HTR-8/SVneo (cell line): ENCODE measurements at regions not wholly inside any gene's neighbourhood (a gene's known extent, or its start where the extent isn't known, plus 50 kb on each side); places are given as distances from the start of the nearest gene placed in this dataset.
A peak's percentile ranks its signal among the peaks of the same experiment; 100 is the strongest.
"Not testable (repeated sequence)": the region's sequence is repeated elsewhere in the genome, so short reads cannot be mapped to it uniquely, and the experiment has no call there.

Experiments used
- DNase-seq: peaks from one replicate; pipeline ENCODE4 v3.0.0; 2011; ENCODE audit warnings: low spot score, mixed read lengths; ENCODE audit not compliant: insufficient read length
- FAIRE-seq: peaks from 2 replicates; lab custom pipeline; 2011; peaks lifted over from hg19 to GRCh38; lab: Jason Lieb, UNC

GRCh38 chr7:29619111-29619510 lies 55.5 kb downstream of the PRR15 start:
- DNase-seq (no peak), FAIRE-seq (no peak)

GRCh38 chr7:29619848-29620555 lies 56.4 kb downstream of the PRR15 start:
- FAIRE-seq (no peak), DNase-seq (no peak)

GRCh38 chr7:29620556-29620930 lies 56.9 kb downstream of the PRR15 start:
- DNase-seq (no peak), FAIRE-seq (no peak)

- peak; percentile 13 for FAIRE-seq
- peak; percentile 80 for DNase-seq
Observed at GRCh38 chr7:29622335-29623265, 59.0 kb downstream of the PRR15 start.

- FAIRE-seq (no peak), DNase-seq (no peak)
Observed at GRCh38 chr7:29623973-29624372, 60.3 kb downstream of the PRR15 start.

GRCh38 chr7:29626730-29627129 lies 63.1 kb downstream of the PRR15 start:
- FAIRE-seq (no peak), DNase-seq (no peak)

GRCh38 chr7:29627631-29628030 lies 64.0 kb downstream of the PRR15 start:
- no peak for DNase-seq
- FAIRE-seq = no peak

- DNase-seq (no peak), FAIRE-seq (no peak)
Observed at GRCh38 chr7:29629507-29629906, 65.9 kb downstream of the PRR15 start.

- not testable (repeated sequence) for FAIRE-seq, DNase-seq
Observed at GRCh38 chr7:29635067-29636008, 71.7 kb downstream of the PRR15 start.

- no peak for FAIRE-seq
- DNase-seq = no peak
Observed at GRCh38 chr7:29636009-29636351, 72.3 kb downstream of the PRR15 start.

GRCh38 chr7:29637374-29637773 lies 73.7 kb downstream of the PRR15 start:
- FAIRE-seq (no peak), DNase-seq (no peak)

GRCh38 chr7:29638841-29639240 lies 75.2 kb downstream of the PRR15 start:
- not testable (repeated sequence) for FAIRE-seq, DNase-seq

GRCh38 chr7:29639386-29639785 lies 75.8 kb downstream of the PRR15 start:
- DNase-seq = no peak
- FAIRE-seq = no peak

- no peak for DNase-seq
- FAIRE-seq = no peak
Observed at GRCh38 chr7:29639886-29640595, 76.4 kb downstream of the PRR15 start.

GRCh38 chr7:29641651-29642050 lies 78.0 kb downstream of the PRR15 start:
- no peak for FAIRE-seq
- DNase-seq = no peak

GRCh38 chr7:29642494-29643155 lies 79.0 kb downstream of the PRR15 start:
- FAIRE-seq (no peak), DNase-seq (no peak)

GRCh38 chr7:29646116-29646515 lies 82.5 kb downstream of the PRR15 start:
- DNase-seq, FAIRE-seq: not testable (repeated sequence)

- DNase-seq (no peak), FAIRE-seq (no peak)
Observed at GRCh38 chr7:29647020-29647654, 83.5 kb downstream of the PRR15 start.
